GM19452 (cell line): ENCODE measurements at regions not wholly inside any gene's neighbourhood (a gene's known extent, or its start where the extent isn't known, plus 50 kb on each side); places are given as distances from the start of the nearest gene placed in this dataset.

Experiments used
- ATAC-seq: cut with Tn5 transposase; IDR thresholded peaks from one replicate; pipeline ENCODE4 v1.9.1; 2021; ENCODE audit not compliant: unreplicated experiment

GRCh38 chr4:177687117-177687516 lies 244.9 kb upstream of the AGA start:
- ATAC-seq: no peak

GRCh38 chr4:177692907-177693306 lies 250.7 kb upstream of the AGA start:
- no peak for ATAC-seq

GRCh38 chr4:177696438-177696966 lies 254.3 kb upstream of the AGA start:
- ATAC-seq: no peak

- ATAC-seq: no peak
Measured at GRCh38 chr4:177699365-177700213, 257.4 kb upstream of the AGA start.

DNA sequence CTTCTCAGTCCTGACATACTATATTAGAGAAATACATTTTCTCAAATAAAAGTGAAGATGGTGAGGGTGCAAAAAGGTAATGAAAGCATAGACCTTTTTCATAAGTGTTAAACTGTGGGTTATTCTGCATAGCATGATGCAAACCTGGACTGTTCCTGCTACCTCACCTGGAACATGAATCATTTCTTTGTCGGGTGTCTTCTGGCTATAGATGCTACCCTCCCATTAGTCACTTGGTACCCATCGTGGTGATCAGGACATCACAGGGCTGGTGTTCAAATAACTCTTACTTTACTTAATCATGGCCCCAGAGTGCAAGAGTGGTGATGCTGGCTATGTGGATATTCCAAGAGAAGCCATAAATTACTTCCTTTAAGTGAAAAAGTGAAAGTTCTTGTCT lies 264.7 kb upstream of the AGA start:
- no peak for ATAC-seq

GRCh38 chr4:177713454-177713853 lies 271.2 kb upstream of the AGA start:
- ATAC-seq: no peak

GRCh38 chr4:177717407-177717806 lies 275.2 kb upstream of the AGA start:
- ATAC-seq: no peak

- no peak for ATAC-seq
Measured at GRCh38 chr4:177718514-177718913, 276.3 kb upstream of the AGA start.

DNA sequence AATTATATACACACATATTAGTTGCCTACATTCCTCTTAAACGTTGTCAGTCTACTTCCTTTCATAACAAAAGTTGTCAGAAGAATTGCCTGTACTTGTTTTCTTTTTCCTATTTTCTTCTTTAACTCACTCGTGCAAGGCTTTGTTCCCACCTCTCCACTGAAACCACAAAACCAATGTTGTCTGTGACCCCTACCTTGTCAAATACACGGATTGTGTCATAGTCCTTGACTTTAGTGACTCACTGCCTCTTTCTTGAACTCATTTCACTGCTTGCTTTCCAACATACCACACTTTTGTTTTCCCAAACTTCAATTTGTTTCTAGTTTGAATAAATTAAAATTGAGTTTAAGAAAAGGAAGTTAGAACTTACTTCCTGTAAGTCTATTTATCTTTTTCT lies 283.9 kb upstream of the AGA start:
- no peak for ATAC-seq

DNA sequence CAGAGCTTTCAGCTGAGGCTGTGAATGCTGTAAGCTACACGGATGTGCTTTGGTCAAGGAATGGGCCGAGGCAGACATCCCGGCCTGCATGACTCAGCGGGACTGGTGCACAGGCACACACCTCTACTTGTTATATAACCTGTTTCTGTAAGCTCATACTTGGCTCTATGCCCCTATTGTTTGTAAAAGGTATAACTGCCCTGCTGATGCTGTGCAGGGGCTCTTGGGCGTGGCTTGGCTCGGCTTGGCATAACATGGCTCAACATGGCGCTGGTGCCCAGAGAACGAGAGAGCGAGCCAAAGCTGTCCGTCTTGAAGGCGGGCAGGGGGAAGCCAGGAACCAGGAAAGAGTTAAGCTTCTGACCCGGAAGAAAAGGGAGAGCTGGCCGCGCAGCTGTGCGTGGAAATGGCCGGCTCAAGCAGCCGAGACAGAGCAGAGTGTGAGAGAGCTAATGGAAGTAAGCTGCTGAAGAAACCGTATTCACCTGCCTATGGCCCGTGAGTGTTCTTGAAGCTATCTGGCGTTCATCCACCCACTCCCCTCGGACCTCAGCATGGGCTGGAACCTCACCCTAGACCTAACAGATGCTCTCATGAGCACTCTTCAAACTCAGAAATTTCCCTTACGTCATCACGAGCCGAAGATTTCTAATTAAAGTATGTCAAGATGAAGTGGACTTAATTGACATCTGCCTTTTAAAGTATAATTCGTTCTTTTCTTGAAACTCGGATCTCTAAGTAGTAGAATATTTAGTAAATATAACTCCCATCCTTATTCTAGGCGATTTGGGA lies 286.3 kb upstream of the AGA start:
- ATAC-seq: no peak

DNA sequence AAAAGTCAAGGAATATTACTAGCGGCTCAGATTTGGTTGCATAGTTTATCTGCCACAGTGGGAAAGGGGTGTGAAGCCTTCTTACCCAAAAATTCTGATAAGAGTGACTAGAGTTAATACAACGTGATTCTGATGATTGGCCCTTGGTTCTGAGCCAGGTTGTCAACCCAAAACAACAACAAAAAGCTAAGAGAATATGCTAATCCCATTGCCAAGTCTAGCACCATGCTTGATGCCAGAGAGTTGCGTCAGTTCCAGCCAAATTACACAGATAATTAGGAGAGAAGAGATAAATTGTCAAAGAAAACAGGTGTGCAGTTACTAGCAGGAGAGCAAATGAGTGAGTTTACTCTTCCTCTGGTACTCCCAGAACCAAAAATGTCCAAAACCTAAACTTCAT lies 287.4 kb upstream of the AGA start:
- ATAC-seq: no peak

GRCh38 chr4:177737387-177737940 lies 295.2 kb upstream of the AGA start:
- no peak for ATAC-seq

DNA sequence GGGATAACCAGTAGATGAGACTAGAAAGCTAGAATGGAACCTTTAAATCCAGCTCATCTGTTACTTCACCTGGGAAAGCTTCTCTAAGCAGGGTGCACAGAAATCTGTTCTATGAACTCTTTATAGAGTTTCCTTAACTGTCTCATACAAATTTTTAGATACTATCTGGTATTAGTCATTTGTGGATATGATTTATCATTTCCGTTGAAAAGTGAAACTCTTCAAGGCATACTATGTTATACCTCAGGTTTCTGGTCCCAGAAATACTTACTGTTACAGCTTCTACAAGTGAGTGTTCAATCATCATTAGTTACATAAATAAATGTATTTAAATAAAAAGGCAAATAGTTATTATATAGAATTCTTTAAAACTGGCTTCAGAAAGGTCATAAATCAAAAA lies 298.3 kb upstream of the AGA start:
- ATAC-seq: no peak

DNA sequence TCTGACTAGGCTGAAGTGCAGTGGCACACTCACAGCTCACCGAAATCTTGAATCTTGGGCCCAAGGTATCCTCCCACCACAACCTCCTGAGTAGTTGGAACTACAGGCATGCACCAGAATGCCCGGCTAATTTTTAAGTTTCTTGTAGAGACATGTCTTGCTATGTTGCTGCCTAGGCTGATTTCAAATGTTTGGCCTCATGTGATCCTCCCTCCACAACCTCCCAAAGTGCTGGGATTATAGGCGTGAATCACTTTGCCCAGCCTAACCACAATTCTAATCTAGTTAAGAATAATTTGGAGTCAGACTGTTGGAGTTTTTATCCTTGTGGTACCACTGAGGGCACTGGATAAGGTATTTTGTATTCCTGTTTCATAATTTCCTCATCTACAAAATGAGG lies 317.5 kb upstream of the AGA start:
- ATAC-seq: no peak

DNA sequence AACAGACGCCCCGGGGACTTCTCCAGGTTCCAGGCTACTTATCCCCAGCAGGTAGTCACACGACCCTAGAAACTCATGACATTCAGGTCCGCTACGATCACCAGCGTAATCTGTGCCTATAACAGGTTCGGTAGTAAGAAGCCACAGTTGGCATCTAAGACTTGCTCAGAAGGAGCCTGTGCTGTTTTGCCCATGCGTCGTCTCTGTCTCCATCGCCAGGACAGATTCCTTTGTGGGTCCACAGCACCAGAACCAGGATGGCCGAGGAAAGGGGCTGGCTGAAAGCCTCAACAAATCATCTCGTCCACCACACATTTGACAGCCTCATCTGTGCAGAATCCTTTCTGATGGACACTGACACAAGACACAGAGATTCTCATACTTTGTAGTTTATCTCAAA lies 319.5 kb upstream of the AGA start:
- no peak for ATAC-seq

DNA sequence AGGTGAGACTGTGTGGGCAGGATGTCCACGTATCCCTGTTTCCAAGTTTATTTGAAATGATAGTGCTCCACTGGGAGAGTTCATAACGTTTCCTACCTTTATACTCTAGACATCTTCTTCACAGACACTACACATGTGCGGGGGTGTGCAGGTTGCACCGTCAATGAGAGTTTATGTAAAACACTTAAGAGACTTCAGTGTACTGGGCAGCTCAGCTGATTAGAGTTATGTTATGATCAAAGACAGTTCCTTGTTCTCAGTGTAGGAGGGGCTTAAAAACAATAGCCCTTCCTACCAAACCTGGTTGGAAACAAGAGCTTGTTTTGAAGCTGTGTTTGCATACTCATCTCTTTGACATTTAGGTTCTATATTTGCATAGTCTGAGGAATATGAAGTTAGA lies 326.9 kb upstream of the AGA start:
- no peak for ATAC-seq

DNA sequence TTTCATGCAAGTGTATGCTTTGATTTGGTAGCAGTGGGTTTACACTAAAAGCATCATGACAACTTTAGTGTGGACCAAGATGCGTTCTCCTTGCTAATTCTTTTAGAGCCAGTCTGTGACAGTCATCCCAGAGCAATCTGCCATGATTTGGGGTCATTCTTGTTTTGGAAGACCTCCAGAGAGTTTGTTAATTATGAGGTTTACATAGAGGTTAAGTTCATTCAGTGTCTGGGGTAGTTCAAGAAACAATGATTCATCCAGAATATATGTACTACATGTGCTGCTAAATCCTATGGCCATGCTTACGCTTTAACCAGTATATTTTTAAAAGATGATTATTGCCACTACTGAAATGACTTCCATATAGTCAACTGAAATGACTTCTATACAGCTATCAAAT lies 328.5 kb upstream of the AGA start:
- no peak for ATAC-seq

DNA sequence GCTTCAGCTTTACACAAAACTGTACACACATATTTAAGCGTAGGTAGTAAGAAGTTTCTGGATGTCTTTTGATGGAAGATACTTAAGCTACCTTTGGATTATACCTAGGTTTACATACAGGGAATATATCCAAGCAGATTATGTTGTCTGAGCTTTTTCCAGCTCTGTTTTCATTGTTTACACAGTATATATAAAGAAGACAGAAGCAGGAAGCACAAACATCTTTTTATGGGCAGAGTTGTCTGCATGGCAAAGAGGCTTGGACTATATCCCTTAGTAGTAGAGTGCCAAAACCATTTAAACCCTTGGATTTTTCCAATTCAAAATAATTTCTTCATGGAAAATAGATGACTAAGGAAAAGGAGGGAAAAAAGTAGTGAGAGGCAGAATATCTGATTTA lies 329.4 kb upstream of the AGA start:
- ATAC-seq: no peak

DNA sequence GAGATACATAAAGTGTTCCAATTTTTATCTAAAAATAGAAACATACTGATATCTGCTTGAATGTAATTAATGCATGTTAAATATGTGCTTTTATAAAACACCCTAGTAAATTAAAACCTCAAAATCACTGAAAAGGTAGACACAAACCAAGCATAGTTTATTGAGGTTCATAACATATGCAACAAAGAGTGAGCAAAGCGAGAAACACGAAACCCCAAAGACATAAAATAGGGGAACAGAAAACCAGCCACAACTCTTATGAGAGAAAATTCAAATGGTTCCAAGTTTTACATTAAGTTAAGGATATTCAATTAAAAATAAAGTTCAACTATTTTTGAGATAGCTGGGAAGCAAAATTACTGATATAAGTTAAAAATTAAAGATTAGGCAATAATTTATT lies 336.4 kb upstream of the AGA start:
- ATAC-seq: no peak

GRCh38 chr4:177785000-177785399 lies 342.8 kb upstream of the AGA start:
- no peak for ATAC-seq

DNA sequence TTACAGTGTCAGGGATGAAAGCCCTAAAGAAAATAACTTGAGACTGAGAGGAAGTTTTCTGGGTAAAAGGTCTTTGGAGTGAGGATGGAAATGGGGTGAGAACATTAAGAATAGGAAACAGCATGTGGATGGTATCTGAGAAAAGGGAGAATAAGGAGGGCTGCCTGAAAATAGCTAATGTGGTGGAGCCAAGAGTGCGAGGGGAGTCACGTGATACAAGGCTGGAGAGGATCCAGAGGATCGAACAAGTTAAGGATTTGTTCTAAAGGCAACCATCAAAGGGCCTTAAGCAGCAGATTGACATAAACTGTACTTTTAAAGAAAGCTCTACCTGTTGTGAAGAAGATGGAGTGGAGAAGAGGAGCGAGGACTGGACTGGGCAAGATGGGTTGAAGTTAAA lies 347.4 kb upstream of the AGA start:
- ATAC-seq: no peak

- no peak for ATAC-seq
Measured at GRCh38 chr4:177791188-177791587, 349.0 kb upstream of the AGA start.
